Kidney (tissue), 13 donors: ENCODE measurements at regions not wholly inside any gene's neighbourhood (a gene's known extent, or its start where the extent isn't known, plus 50 kb on each side); places are given as distances from the start of the nearest gene placed in this dataset.

Experiments used
- DNase-seq, 5 donors: peaks; one replicate each; pipeline ENCODE4 v3.0.0-alpha.2; 2013 to 2020
- FAIRE-seq: peaks from 2 replicates; lab custom pipeline; 2012; peaks lifted over from hg19 to GRCh38; lab: Jason Lieb, UNC
- H3K27ac ChIP-seq, 2 donors: one replicate each; pipeline ENCODE4 v1.7.0; 2013; ENCODE audit warnings: low read depth in 2 of 2, low read length in 2 of 2, inconsistent platforms in 1 of 2
- H3K27me3 ChIP-seq: one replicate; pipeline ENCODE4 v1.7.1; 2013; ENCODE audit warnings: low read length, inconsistent platforms; ENCODE audit not compliant: control insufficient read depth, insufficient read depth
- H3K36me3 ChIP-seq, 3 donors: one replicate each; pipeline versions ENCODE4 v1.7.0 to v1.7.1; 2013; ENCODE audit warnings: low read length in 3 of 3, control low read depth in 1 of 3, inconsistent platforms in 1 of 3; ENCODE audit not compliant: insufficient read depth in 3 of 3, control insufficient read depth in 2 of 3
- H3K4me1 ChIP-seq, 3 donors: one replicate each; pipeline versions ENCODE4 v1.7.0 to v1.7.1; 2013; ENCODE audit warnings: low read length in 3 of 3, inconsistent platforms in 1 of 3, low read depth in 1 of 3; ENCODE audit not compliant: control insufficient read depth in 2 of 3, insufficient read depth in 2 of 3
- H3K4me3 ChIP-seq, 3 donors: one replicate each; pipeline versions ENCODE4 v1.7.0 to v1.8.1; 2013; ENCODE audit warnings: low read length in 3 of 3, control low read depth in 1 of 3, inconsistent platforms in 1 of 3
- H3K9ac ChIP-seq, 3 donors: one replicate each; pipeline versions ENCODE4 v1.7.0 to v1.7.1; 2013; ENCODE audit warnings: low read length in 3 of 3, control low read depth in 1 of 3, inconsistent platforms in 1 of 3
- H3K9me3 ChIP-seq, 3 donors: one replicate each; pipeline versions ENCODE4 v1.7.0 to v1.7.1; 2013; ENCODE audit warnings: low read length in 3 of 3, control low read depth in 1 of 3, inconsistent platforms in 1 of 3; ENCODE audit not compliant: control insufficient read depth in 2 of 3, insufficient read depth in 1 of 3
- CTCF ChIP-seq: IDR thresholded peaks from 3 replicates; pipeline ENCODE4 v1.5.1; 2012; ENCODE audit warnings: mild to moderate bottlenecking, moderate library complexity, borderline replicate concordance; ENCODE audit not compliant: insufficient read depth; ENCODE audit errors: extremely low read depth
- intact Hi-C: fragments of 100-400 bp; cut with DNase I; formaldehyde crosslinking; loops from one replicate; pipeline ENCODE4 v1.11.1; 2022
- donor health status: control.
- donor health status: control.
- donor health status: control.
- donor health status: control.
- donor health status: control.
- donor health status: DM: yes; HTN: yes; CAD: no.
- donor health status: Normal renal cell carcinoma (clear cell type).

GRCh38 chr10:128373071-128373749, 247.0 kb upstream of the MKI67 start:
- Histone ChIP-seq H3K4me1 (no peaks in the 10 kb centered on the region), H3K9ac (no peak overlapping the region), H3K9me3 (no peaks in the 10 kb centered on the region), H3K4me3 (no peak overlapping the region), H3K27me3 (no peaks in the 10 kb centered on the region), H3K36me3 (no peaks in the 10 kb centered on the region), H3K27ac (no peak overlapping the region)
- no peak for TF ChIP-seq CTCF
- DNase-seq, result no peak
- FAIRE-seq, result no peak
- intact Hi-C loops, result no loop called here

- H3K4me3 ChIP-seq, result no peak overlapping the region
- no peak for FAIRE-seq
- no peaks in the 10 kb centered on the region for H3K4me1 ChIP-seq
- H3K27ac ChIP-seq, result no peak overlapping the region
- DNase-seq, result no peak
- H3K27me3 ChIP-seq, result no peaks in the 10 kb centered on the region
- no peaks in the 10 kb centered on the region for H3K36me3 ChIP-seq
- no peak for TF ChIP-seq CTCF
- intact Hi-C loops, result no loop called here
- H3K9me3 ChIP-seq, result no peaks in the 10 kb centered on the region
- no peak overlapping the region for H3K9ac ChIP-seq
Observed at GRCh38 chr10:128373831-128374230, 247.6 kb upstream of the MKI67 start.

- H3K9me3 ChIP-seq, result no peaks in the 10 kb centered on the region
- FAIRE-seq (no peak), DNase-seq (no peak)
- H3K27ac ChIP-seq, result no peak overlapping the region
- H3K36me3 ChIP-seq, result no peaks in the 10 kb centered on the region
- no peak overlapping the region for H3K4me3 ChIP-seq
- no peak for TF ChIP-seq CTCF
- no peak overlapping the region for H3K9ac ChIP-seq
- no peaks in the 10 kb centered on the region for H3K27me3 ChIP-seq
- intact Hi-C loops, result no loop called here
- no peaks in the 10 kb centered on the region for H3K4me1 ChIP-seq
Observed at GRCh38 chr10:128375171-128375570, 248.9 kb upstream of the MKI67 start.
